ENCODE measurements at regions not wholly inside any gene's neighbourhood (a gene's known extent, or its start where the extent isn't known, plus 50 kb on each side); places are given as distances from the start of the nearest gene placed in this dataset.
"Not testable (repeated sequence)": the region's sequence is repeated elsewhere in the genome, so short reads cannot be mapped to it uniquely, and the experiment has no call there.

DNA sequence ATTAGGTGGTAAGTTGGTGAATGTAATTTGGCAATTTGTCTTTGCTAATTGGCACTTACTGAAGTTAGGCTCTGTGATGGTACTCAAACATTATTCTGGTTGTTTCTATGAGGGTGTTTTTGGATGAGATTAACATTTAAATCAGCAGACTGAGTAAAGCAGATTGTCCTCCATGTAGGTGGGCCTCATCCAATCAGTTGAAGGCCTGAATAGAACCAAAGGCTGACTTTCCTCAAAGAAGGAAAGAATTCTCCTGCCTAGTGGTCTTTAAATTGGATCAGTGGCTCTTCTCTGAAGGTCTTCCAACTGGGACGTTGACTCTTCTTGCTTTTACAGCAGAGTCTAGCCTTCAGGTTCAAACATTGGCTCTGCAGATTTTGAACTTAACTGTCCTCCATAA lies 278.3 kb downstream of the KIF20B start:
- H2AFZ ChIP-seq (ENCODE audit: low read length): no peak overlapping the region
- no peaks in the 10 kb centered on the region for H3K9me3 ChIP-seq (ENCODE audit: low read depth, low read length)
- no peaks in the 10 kb centered on the region for H3K36me3 ChIP-seq (ENCODE audit: insufficient read depth, low read length)
- H3K79me2 ChIP-seq (ENCODE audit: insufficient read depth, low read length): no peaks in the 10 kb centered on the region
- no peaks in the 10 kb centered on the region for H3K4me1 ChIP-seq (ENCODE audit: insufficient read depth, low read length)
- no peak overlapping the region for H3K27ac ChIP-seq (ENCODE audit: low read depth, low read length)
- no peaks in the 10 kb centered on the region for H4K20me1 ChIP-seq (ENCODE audit: insufficient read depth, low read length)
- no peak for TF ChIP-seq CTCF (IDR thresholded peaks at IDR 0.05; ENCODE audit: extremely low read depth, low read depth, low read length)
- peaks cover 8% of the 10 kb centered on the region for H3K27me3 ChIP-seq (ENCODE audit: insufficient read depth, low read length)
- no peak overlapping the region for H3K4me2 ChIP-seq (ENCODE audit: insufficient read depth, low read length)
- no peak overlapping the region for H3K4me3 ChIP-seq (ENCODE audit: insufficient read depth, low read length)
- DNase-seq (ENCODE audit: insufficient read length, low spot score, missing footprints): no peak

- Histone ChIP-seq H3K4me1 (ENCODE audit: insufficient read depth, low read length) (no peaks in the 10 kb centered on the region), H3K27ac (ENCODE audit: low read depth, low read length) (no peak overlapping the region), H3K79me2 (ENCODE audit: insufficient read depth, low read length) (no peaks in the 10 kb centered on the region), H3K36me3 (ENCODE audit: insufficient read depth, low read length) (no peaks in the 10 kb centered on the region), H3K4me3 (ENCODE audit: insufficient read depth, low read length) (no peak overlapping the region), H4K20me1 (ENCODE audit: insufficient read depth, low read length) (no peaks in the 10 kb centered on the region), H2AFZ (ENCODE audit: low read length) (no peak overlapping the region), H3K27me3 (ENCODE audit: insufficient read depth, low read length) (peaks cover 6% of the 10 kb centered on the region), H3K4me2 (ENCODE audit: insufficient read depth, low read length) (no peak overlapping the region), H3K9me3 (ENCODE audit: low read depth, low read length) (no peaks in the 10 kb centered on the region)
- DNase-seq (ENCODE audit: insufficient read length, low spot score, missing footprints): no peak
- no peak for TF ChIP-seq CTCF (IDR thresholded peaks at IDR 0.05; ENCODE audit: extremely low read depth, low read depth, low read length)
These were observed 278.8 kb downstream of the KIF20B start for GRCh38 chr10:89980166-89980565.

- H3K36me3 ChIP-seq (ENCODE audit: insufficient read depth, low read length): no peaks in the 10 kb centered on the region
- H3K4me2 ChIP-seq (ENCODE audit: insufficient read depth, low read length): no peak overlapping the region
- TF ChIP-seq CTCF (IDR thresholded peaks at IDR 0.05; ENCODE audit: extremely low read depth, low read depth, low read length): no peak
- no peak overlapping the region for H3K4me3 ChIP-seq (ENCODE audit: insufficient read depth, low read length)
- no peaks in the 10 kb centered on the region for H4K20me1 ChIP-seq (ENCODE audit: insufficient read depth, low read length)
- no peaks in the 10 kb centered on the region for H3K4me1 ChIP-seq (ENCODE audit: insufficient read depth, low read length)
- H3K79me2 ChIP-seq (ENCODE audit: insufficient read depth, low read length): no peaks in the 10 kb centered on the region
- H2AFZ ChIP-seq (ENCODE audit: low read length): no peak overlapping the region
- no peak overlapping the region for H3K27ac ChIP-seq (ENCODE audit: low read depth, low read length)
- H3K9me3 ChIP-seq (ENCODE audit: low read depth, low read length): no peaks in the 10 kb centered on the region
- H3K27me3 ChIP-seq (ENCODE audit: insufficient read depth, low read length): peaks cover 4% of the 10 kb centered on the region
- no peak for DNase-seq (ENCODE audit: insufficient read length, low spot score, missing footprints)
These were observed 280.5 kb downstream of the KIF20B start for GRCh38 chr10:89981891-89982290.

- Histone ChIP-seq H3K36me3 (ENCODE audit: insufficient read depth, low read length) (no peaks in the 10 kb centered on the region), H3K27ac (ENCODE audit: low read depth, low read length) (no peak overlapping the region), H3K4me1 (ENCODE audit: insufficient read depth, low read length) (no peaks in the 10 kb centered on the region), H3K27me3 (ENCODE audit: insufficient read depth, low read length) (no peaks in the 10 kb centered on the region), H3K79me2 (ENCODE audit: insufficient read depth, low read length) (no peaks in the 10 kb centered on the region), H2AFZ (ENCODE audit: low read length) (no peak overlapping the region), H3K4me2 (ENCODE audit: insufficient read depth, low read length) (no peak overlapping the region), H3K4me3 (ENCODE audit: insufficient read depth, low read length) (no peak overlapping the region), H3K9me3 (ENCODE audit: low read depth, low read length) (no peaks in the 10 kb centered on the region), H4K20me1 (ENCODE audit: insufficient read depth, low read length) (no peaks in the 10 kb centered on the region)
- TF ChIP-seq CTCF (IDR thresholded peaks at IDR 0.05; ENCODE audit: extremely low read depth, low read depth, low read length): no peak
- no peak for DNase-seq (ENCODE audit: insufficient read length, low spot score, missing footprints)
These were observed 284.1 kb downstream of the KIF20B start for GRCh38 chr10:89985446-89985845.

DNA sequence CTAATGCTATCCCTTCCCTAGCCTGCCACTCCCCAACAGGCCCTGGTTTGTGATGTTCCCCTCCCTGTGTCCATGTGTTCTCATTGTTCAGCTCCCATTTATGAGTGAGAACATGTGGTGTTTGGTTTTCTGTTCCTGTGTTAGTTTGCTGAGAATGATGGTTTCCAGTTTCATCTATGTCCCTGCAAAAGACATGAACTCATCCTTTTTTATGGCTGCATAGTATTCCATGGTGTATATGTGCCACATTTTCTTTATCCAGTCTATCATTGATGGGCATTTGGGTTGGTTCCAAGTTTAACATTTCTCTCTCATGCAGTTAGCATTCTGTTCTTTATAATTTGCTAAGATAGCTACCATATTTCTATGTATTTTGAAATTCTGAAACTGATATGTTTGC lies 287.0 kb downstream of the KIF20B start:
- H3K27ac ChIP-seq (ENCODE audit: low read depth, low read length); H3K4me3 ChIP-seq (ENCODE audit: insufficient read depth, low read length); H3K4me1 ChIP-seq (ENCODE audit: insufficient read depth, low read length); DNase-seq (ENCODE audit: insufficient read length, low spot score, missing footprints); H3K9me3 ChIP-seq (ENCODE audit: low read depth, low read length); H2AFZ ChIP-seq (ENCODE audit: low read length); H3K27me3 ChIP-seq (ENCODE audit: insufficient read depth, low read length); H3K36me3 ChIP-seq (ENCODE audit: insufficient read depth, low read length); H3K4me2 ChIP-seq (ENCODE audit: insufficient read depth, low read length); H4K20me1 ChIP-seq (ENCODE audit: insufficient read depth, low read length); H3K79me2 ChIP-seq (ENCODE audit: insufficient read depth, low read length): not testable (repeated sequence)
